ENCODE measurements at regions not wholly inside any gene's neighbourhood (a gene's known extent, or its start where the extent isn't known, plus 50 kb on each side); places are given as distances from the start of the nearest gene placed in this dataset.

DNA sequence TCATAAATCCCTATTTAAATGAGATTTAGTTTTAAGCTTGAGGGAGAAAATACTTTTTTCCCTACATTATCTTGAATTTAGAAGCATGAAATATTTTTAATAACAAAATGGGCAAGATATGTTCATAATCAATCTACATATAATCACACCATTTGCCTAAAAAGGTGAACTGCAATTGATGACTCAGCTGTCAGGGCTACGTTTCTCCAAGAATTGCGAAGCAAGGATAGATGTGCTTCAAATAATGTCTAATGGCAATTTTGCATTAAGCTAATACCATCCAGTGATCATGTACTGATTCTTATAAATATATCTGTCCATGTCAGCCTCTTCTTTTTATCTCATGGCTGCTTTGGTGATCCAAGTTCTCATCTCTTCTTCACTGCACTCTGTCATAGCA, 404.4 kb downstream of the MAN2A1 start (continued):
- TF ChIP-seq, protein P1, sequence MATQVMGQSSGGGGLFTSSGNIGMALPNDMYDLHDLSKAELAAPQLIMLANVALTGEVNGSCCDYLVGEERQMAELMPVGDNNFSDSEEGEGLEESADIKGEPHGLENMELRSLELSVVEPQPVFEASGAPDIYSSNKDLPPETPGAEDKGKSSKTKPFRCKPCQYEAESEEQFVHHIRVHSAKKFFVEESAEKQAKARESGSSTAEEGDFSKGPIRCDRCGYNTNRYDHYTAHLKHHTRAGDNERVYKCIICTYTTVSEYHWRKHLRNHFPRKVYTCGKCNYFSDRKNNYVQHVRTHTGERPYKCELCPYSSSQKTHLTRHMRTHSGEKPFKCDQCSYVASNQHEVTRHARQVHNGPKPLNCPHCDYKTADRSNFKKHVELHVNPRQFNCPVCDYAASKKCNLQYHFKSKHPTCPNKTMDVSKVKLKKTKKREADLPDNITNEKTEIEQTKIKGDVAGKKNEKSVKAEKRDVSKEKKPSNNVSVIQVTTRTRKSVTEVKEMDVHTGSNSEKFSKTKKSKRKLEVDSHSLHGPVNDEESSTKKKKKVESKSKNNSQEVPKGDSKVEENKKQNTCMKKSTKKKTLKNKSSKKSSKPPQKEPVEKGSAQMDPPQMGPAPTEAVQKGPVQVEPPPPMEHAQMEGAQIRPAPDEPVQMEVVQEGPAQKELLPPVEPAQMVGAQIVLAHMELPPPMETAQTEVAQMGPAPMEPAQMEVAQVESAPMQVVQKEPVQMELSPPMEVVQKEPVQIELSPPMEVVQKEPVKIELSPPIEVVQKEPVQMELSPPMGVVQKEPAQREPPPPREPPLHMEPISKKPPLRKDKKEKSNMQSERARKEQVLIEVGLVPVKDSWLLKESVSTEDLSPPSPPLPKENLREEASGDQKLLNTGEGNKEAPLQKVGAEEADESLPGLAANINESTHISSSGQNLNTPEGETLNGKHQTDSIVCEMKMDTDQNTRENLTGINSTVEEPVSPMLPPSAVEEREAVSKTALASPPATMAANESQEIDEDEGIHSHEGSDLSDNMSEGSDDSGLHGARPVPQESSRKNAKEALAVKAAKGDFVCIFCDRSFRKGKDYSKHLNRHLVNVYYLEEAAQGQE (IDR thresholded peaks at IDR 0.05; ENCODE audit: low read depth) = no peak
- no peak for TF ChIP-seq EGR1 (IDR thresholded peaks at IDR 0.05; ENCODE audit: low read depth)
- TF ChIP-seq RAD21 (IDR thresholded peaks at IDR 0.05; ENCODE audit: low read depth) = no peak
- TF ChIP-seq, protein P2, sequence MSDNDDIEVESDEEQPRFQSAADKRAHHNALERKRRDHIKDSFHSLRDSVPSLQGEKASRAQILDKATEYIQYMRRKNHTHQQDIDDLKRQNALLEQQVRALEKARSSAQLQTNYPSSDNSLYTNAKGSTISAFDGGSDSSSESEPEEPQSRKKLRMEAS (IDR thresholded peaks at IDR 0.05) = no peak
- no peak for TF ChIP-seq EZH2 (IDR thresholded peaks at IDR 0.05)

DNA sequence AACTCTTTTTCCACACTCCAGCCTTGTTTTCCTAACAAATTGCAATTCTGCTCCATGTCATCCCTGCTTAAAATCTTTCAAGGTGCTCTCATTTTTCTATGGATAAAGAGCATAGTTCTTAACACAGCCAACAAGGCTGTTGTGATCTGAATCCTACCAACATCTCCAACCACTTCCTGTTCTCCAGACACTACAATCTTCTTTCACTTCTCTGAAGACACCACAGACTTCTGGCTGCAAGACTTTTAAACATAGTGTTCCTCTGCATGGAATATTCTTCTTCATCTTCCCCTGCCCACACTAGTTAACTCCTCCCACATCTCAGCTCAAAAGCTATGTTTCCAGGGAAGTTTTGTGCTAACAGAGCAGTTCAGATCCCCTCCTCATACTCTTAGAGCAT, 404.8 kb downstream of the MAN2A1 start:
- BruUV-seq (replicated peaks) = no TSS peak
- H3K9me3 ChIP-seq (ENCODE audit: control insufficient read depth in 1 of 2, insufficient read depth in 1 of 2, low read depth in 1 of 2, low read length in 2 of 2) = no peaks in the 10 kb centered on the region
- H3K9me2 ChIP-seq (ENCODE audit: insufficient read depth) = no peaks in the 10 kb centered on the region
- intact Hi-C loops (cut with micrococcal nuclease) = no loop called here
- H3K4me2 ChIP-seq (ENCODE audit: low read length) = no peak overlapping the region
- RAD21 ChIA-PET (ENCODE audit: low non-redundant PET in 1 of 2, low total read pairs in 2 of 2, uncharacterized antibody in 2 of 2, unreplicated experiment in 2 of 2) = no interaction called here
- no peaks in the 10 kb centered on the region for H3K79me2 ChIP-seq (ENCODE audit: insufficient read depth, low read length)
- POLR2A ChIA-PET = no interaction called here
- H3K9ac ChIP-seq (ENCODE audit: low read length) = no peak overlapping the region
- H3K36me3 ChIP-seq (ENCODE audit: control insufficient read depth in 1 of 2, insufficient read depth in 2 of 2, low read length in 2 of 2) = no peaks in the 10 kb centered on the region
- H3K27me3 ChIP-seq (ENCODE audit: insufficient read depth, low read length) = no peaks in the 10 kb centered on the region
- no peaks in the 10 kb centered on the region for H3K4me1 ChIP-seq (ENCODE audit: control insufficient read depth in 1 of 2, insufficient read depth in 2 of 2, low read length in 2 of 2)
- CTCF ChIA-PET = no interaction called here
- no peak for ATAC-seq
- no peaks in the 10 kb centered on the region for H4K20me1 ChIP-seq (ENCODE audit: insufficient read depth)
- no peak for DNase-seq (ENCODE audit: low read depth, low spot score)
- H3K27ac ChIP-seq (ENCODE audit: low read depth, low read length) = no peak overlapping the region
- H2AFZ ChIP-seq (ENCODE audit: low read depth, low read length, poor library complexity, severe bottlenecking) = no peak overlapping the region
- H3K4me3 ChIP-seq (replicated peaks in 1 of 2; ENCODE audit: low read depth in 1 of 2, low read length in 2 of 2) = no peak overlapping the region
- TF ChIP-seq EZH2 (IDR thresholded peaks at IDR 0.05) = no peak
- TF ChIP-seq ZNF274 (IDR thresholded peaks at IDR 0.05; ENCODE audit: low read depth, low read length) = no peak
- no peak for TF ChIP-seq EGR1 (IDR thresholded peaks at IDR 0.05; ENCODE audit: low read depth)
- TF ChIP-seq TCF7L2 (IDR thresholded peaks at IDR 0.05; ENCODE audit: borderline replicate concordance, extremely low read depth, insufficient read depth, insufficient read length) = no peak
- TF ChIP-seq, protein P3, sequence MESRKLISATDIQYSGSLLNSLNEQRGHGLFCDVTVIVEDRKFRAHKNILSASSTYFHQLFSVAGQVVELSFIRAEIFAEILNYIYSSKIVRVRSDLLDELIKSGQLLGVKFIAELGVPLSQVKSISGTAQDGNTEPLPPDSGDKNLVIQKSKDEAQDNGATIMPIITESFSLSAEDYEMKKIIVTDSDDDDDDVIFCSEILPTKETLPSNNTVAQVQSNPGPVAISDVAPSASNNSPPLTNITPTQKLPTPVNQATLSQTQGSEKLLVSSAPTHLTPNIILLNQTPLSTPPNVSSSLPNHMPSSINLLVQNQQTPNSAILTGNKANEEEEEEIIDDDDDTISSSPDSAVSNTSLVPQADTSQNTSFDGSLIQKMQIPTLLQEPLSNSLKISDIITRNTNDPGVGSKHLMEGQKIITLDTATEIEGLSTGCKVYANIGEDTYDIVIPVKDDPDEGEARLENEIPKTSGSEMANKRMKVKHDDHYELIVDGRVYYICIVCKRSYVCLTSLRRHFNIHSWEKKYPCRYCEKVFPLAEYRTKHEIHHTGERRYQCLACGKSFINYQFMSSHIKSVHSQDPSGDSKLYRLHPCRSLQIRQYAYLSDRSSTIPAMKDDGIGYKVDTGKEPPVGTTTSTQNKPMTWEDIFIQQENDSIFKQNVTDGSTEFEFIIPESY (IDR thresholded peaks at IDR 0.05; ENCODE audit: extremely low read depth, insufficient replicate concordance, low read length) = no peak
- TF ChIP-seq, protein P1 (IDR thresholded peaks at IDR 0.05; ENCODE audit: low read depth) = no peak
- no peak for TF ChIP-seq YY1 (IDR thresholded peaks at IDR 0.05; ENCODE audit: extremely low read depth, insufficient replicate concordance, low read depth, low read length)
- TF ChIP-seq CBX3 (IDR thresholded peaks at IDR 0.05; ENCODE audit: low read depth) = no peak
- TF ChIP-seq POLR2A (IDR thresholded peaks at IDR 0.05; ENCODE audit: borderline replicate concordance, extremely low read depth, insufficient read depth, insufficient read length) = no peak
- no peak for TF ChIP-seq SP1 (IDR thresholded peaks at IDR 0.05; ENCODE audit: low read depth)
- TF ChIP-seq RAD21 (IDR thresholded peaks at IDR 0.05; ENCODE audit: low read depth) = no peak
